ENCODE measurements at regions not wholly inside any gene's neighbourhood (a gene's known extent, or its start where the extent isn't known, plus 50 kb on each side); places are given as distances from the start of the nearest gene placed in this dataset.
A peak's percentile ranks its signal among the peaks of the same experiment; 100 is the strongest.

- Histone ChIP-seq H3K27me3 (no peaks in the 10 kb centered on the region), H3K4me3 (no peak overlapping the region), H3K36me3 (no peaks in the 10 kb centered on the region), H3K9me3 (no peaks in the 10 kb centered on the region), H3K4me1 (no peaks in the 10 kb centered on the region), H3K27ac (no peak overlapping the region)
- DNase-seq (no peak), ATAC-seq (no peak)
- intact Hi-C loops (cut with DNase I; ENCODE audit: low total_unique reads) (no loop called here), in situ Hi-C loops (cut with MboI; ENCODE audit: low sequenced_read_pairs in 4 of 4) (no loop called here)
- TF ChIP-seq POLR2A (IDR thresholded peaks at IDR 0.05): no peak
- TF ChIP-seq CTCF (IDR thresholded peaks at IDR 0.05 in 4 of 5, conservative IDR thresholded peaks at IDR 0.05 in 1 of 5): no peak
Measured at GRCh38 chr4:141314627-141315026, 93.9 kb downstream of the ZNF330 start.

DNA sequence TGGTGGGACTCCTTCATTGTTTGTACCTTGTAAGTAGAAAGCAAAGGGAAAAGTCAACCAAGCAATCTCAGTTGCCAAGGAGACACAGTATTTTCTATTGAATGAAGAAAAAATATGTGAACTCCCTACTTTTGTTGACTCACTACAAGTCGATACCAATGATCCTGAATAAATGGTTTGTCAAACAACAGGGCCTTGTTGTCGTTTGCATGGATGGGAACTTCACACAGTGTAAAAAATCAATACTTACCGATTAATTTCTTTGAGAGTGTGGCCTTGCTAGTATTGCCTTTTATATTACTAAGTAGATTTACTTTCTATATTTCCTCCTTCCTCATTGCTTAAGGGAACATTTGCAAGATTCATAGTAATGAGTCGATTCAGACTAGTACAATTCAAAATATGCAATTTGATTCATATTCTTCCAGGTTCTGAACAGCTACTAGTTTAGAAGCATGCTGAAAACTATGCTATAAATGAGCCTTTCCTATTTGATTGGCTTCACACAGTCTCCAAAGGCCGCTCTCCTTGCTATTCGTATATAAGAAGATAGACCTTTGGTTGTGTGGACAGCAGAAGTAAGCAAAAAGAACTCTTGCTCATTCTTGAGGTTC is 108.0 kb downstream of the ZNF330 start:
- peaks cover 8 to 17% of the 10 kb centered on the region in 2 donors for H3K4me1 ChIP-seq
- in situ Hi-C loops (cut with MboI; ENCODE audit: low sequenced_read_pairs in 4 of 4) (no loop called here), intact Hi-C loops (cut with DNase I; ENCODE audit: low total_unique reads) (loop anchor here (2.0 to 5.0 kb wide), 3 partner anchors 22 to 309 kb away; partner anchors contain the start of genes IL15 and ZNF330)
- ATAC-seq: no peak
- peak overlapping the region; percentile 69 to 85 (median 74) for H3K27ac ChIP-seq
- no peaks in the 10 kb centered on the region for H3K9me3 ChIP-seq
- no peak overlapping the region for H3K4me3 ChIP-seq
- TF ChIP-seq POLR2A (IDR thresholded peaks at IDR 0.05) (no peak), CTCF (IDR thresholded peaks at IDR 0.05 in 4 of 5, conservative IDR thresholded peaks at IDR 0.05 in 1 of 5) (no peak)
- H3K27me3 ChIP-seq: no peaks in the 10 kb centered on the region
- H3K36me3 ChIP-seq: no peaks in the 10 kb centered on the region
- DNase-seq: no peak

DNA sequence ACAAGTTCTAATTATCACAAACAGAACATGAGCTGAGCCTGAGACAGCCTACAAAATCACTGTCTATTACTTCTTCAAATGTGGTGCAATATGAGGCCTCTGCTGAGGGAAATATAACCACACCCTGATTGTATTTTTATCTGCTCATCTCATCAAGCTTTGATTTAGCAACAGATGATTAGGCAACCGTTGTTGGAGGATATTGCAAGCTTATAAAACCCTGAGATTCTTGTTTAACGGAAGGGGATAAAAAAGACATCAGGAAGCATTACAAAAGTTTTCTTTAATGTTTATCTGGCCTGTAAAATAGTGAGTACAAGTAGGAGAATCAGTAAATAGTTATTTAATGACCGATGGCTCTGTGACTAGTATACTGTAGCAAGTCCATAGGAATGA is 108.5 kb downstream of the ZNF330 start:
- intact Hi-C loops (cut with DNase I; ENCODE audit: low total_unique reads): loop anchor here (2.0 to 5.0 kb wide), 3 partner anchors 22 to 308 kb away; partner anchors contain the start of genes IL15 and ZNF330
- Histone ChIP-seq H3K27ac (peak overlapping the region; percentile 69 to 85 (median 74)), H3K27me3 (no peaks in the 10 kb centered on the region), H3K9me3 (no peaks in the 10 kb centered on the region), H3K4me3 (peak overlapping the region in 2 of 4 donors; percentile 4 to 34), H3K36me3 (no peaks in the 10 kb centered on the region), H3K4me1 (peaks cover 9 to 17% of the 10 kb centered on the region in 2 donors)
- in situ Hi-C loops (cut with MboI; ENCODE audit: low sequenced_read_pairs in 4 of 4): no loop called here
- peak in 1 of 2 donors; percentile 8 for DNase-seq
- peak; percentile 95 to 98 for ATAC-seq
- TF ChIP-seq POLR2A (IDR thresholded peaks at IDR 0.05) (peak in 1 of 2 donors; percentile 20), CTCF (IDR thresholded peaks at IDR 0.05 in 4 of 5, conservative IDR thresholded peaks at IDR 0.05 in 1 of 5) (no peak)

- Histone ChIP-seq H3K27me3 (no peaks in the 10 kb centered on the region), H3K4me1 (peaks cover 17% of the 10 kb centered on the region in 2 donors), H3K9me3 (no peaks in the 10 kb centered on the region), H3K27ac (peak overlapping the region in 1 of 4 donors; percentile 85), H3K4me3 (no peak overlapping the region), H3K36me3 (no peaks in the 10 kb centered on the region)
- in situ Hi-C loops (cut with MboI; ENCODE audit: low sequenced_read_pairs in 4 of 4) (no loop called here), intact Hi-C loops (cut with DNase I; ENCODE audit: low total_unique reads) (loop anchor here (10.0 kb wide), 1 partner anchor 94 kb away; no protein-coding TSS in a partner anchor)
- ATAC-seq: no peak
- no peak for TF ChIP-seq POLR2A (IDR thresholded peaks at IDR 0.05)
- no peak for TF ChIP-seq CTCF (IDR thresholded peaks at IDR 0.05 in 4 of 5, conservative IDR thresholded peaks at IDR 0.05 in 1 of 5)
- DNase-seq: no peak
Measured at GRCh38 chr4:141330616-141331015, 109.9 kb downstream of the ZNF330 start.
